GM12878 (cell line): ENCODE measurements at regions not wholly inside any gene's neighbourhood (a gene's known extent, or its start where the extent isn't known, plus 50 kb on each side); places are given as distances from the start of the nearest gene placed in this dataset.

Experiments used
- ATAC-seq: fragments of 200-7000 bp; cut with Tn5 transposase; 3 replicates; pipeline ENCODE4 v1.9.1; 2020; ENCODE audit warnings: mild to moderate bottlenecking, moderate library complexity
- BruUV-seq: library from RNA; stranded (reverse); fragments of 400-500 nt; replicated peaks from 2 replicates; lab custom pipeline; 2021; lab: Mats Ljungman, UMichigan
- CTCF ChIA-PET: fragments of 300-600 bp; sonication (Branson Sonifier 250); formaldehyde crosslinking; extraction: SDS; loops from one replicate; lab custom pipeline; 2021; ENCODE audit warnings: inconsistent platforms; lab: Yijun Ruan, JAX
- POLR2A ChIA-PET: fragments of 350-600 bp; formaldehyde crosslinking; extraction: SDS; loops from one replicate; lab custom pipeline; 2021; ENCODE audit warnings: inconsistent platforms; lab: Charles Lee
- RAD21 ChIA-PET: fragments of 300-600 bp; sonication (Branson Sonifier 250); formaldehyde crosslinking; loops from one replicate; lab custom pipeline; 2023; ENCODE audit warnings: antibody characterized with exemption; ENCODE audit not compliant: unreplicated experiment; lab: Charles Lee
- SMC1A ChIA-PET: fragments of 300-600 bp; sonication (Branson Sonifier 250); formaldehyde crosslinking; loops from one replicate; lab custom pipeline; 2023; ENCODE audit not compliant: unreplicated experiment, uncharacterized antibody; lab: Charles Lee
- DNase-seq: peaks from one replicate; pipeline ENCODE4 v3.0.0-alpha.2; 2011; ENCODE audit warnings: low read depth, low spot score
- FAIRE-seq: peaks from 3 replicates; lab custom pipeline; 2011; peaks lifted over from hg19 to GRCh38; lab: Jason Lieb, UNC
- H2AFZ ChIP-seq: 2 replicates; pipeline ENCODE4 v1.6.0; 2011; ENCODE audit warnings: low read depth, low read length, control low read depth; ENCODE audit not compliant: control insufficient read depth
- H3K27ac ChIP-seq: 2 replicates; pipeline ENCODE4 v1.5.1; 2011; ENCODE audit warnings: control low read depth; ENCODE audit not compliant: control insufficient read depth, insufficient read depth
- H3K27me3 ChIP-seq, 2 experiments: replicated peaks in 1 of 2; 2 replicates each; pipeline versions ENCODE4 v1.6.0 to v1.6.1; 2011; ENCODE audit warnings: low read length in 1 of 2; ENCODE audit not compliant: control insufficient read depth in 2 of 2, insufficient read depth in 2 of 2
- H3K36me3 ChIP-seq, 2 experiments: 2 replicates each; pipeline ENCODE4 v1.5.1; 2011; ENCODE audit warnings: low read length in 1 of 2; ENCODE audit not compliant: control insufficient read depth in 2 of 2, insufficient read depth in 2 of 2
- H3K4me1 ChIP-seq: 2 replicates; pipeline ENCODE4 v1.6.1; 2011; ENCODE audit warnings: mild to moderate bottlenecking, low read length, moderate library complexity, mixed read lengths; ENCODE audit not compliant: control insufficient read depth, insufficient read depth
- H3K4me2 ChIP-seq: 2 replicates; pipeline ENCODE4 v1.6.0; 2011; ENCODE audit warnings: control low read depth; ENCODE audit not compliant: control insufficient read depth, insufficient read depth
- H3K4me3 ChIP-seq: fragments of 200-600 bp; sonication (generic); 2 replicates; pipeline ENCODE4 v1.5.1; 2016
- H3K79me2 ChIP-seq: 2 replicates; pipeline ENCODE4 v1.6.0; 2011; ENCODE audit warnings: low read length; ENCODE audit not compliant: control insufficient read depth, insufficient read depth
- H3K9ac ChIP-seq: 2 replicates; pipeline ENCODE4 v1.8.0; 2011; ENCODE audit warnings: low read length, control low read depth, mixed read lengths; ENCODE audit not compliant: control insufficient read depth, insufficient read depth
- H3K9me3 ChIP-seq: replicated peaks from 3 replicates; pipeline ENCODE4 v1.5.1; 2011; ENCODE audit warnings: mild to moderate bottlenecking, low read length; ENCODE audit not compliant: control insufficient read depth, insufficient read depth
- H4K20me1 ChIP-seq: 2 replicates; pipeline ENCODE4 v1.6.0; 2011; ENCODE audit not compliant: control insufficient read depth, insufficient read depth
- E2F4 ChIP-seq: IDR thresholded peaks from 2 replicates; pipeline ENCODE4 v1.6.1; 2012; ENCODE audit warnings: low read depth, low read length, improper control_type of control experiment
- ESRRA ChIP-seq: IDR thresholded peaks from 2 replicates; pipeline ENCODE4 v1.6.1; 2012; ENCODE audit warnings: mild to moderate bottlenecking, low read length, improper control_type of control experiment
- IKZF2 ChIP-seq, 2 experiments: fragments of 450-650 bp; IDR thresholded peaks; 2 replicates each; pipeline ENCODE4 v1.6.1; 2017; ENCODE audit warnings: mild to moderate bottlenecking in 2 of 2, moderate library complexity in 2 of 2
- SIX5 ChIP-seq: IDR thresholded peaks from 2 replicates; pipeline ENCODE4 v1.6.1; 2011; ENCODE audit warnings: mild to moderate bottlenecking, low read depth, low read length, moderate library complexity; ENCODE audit not compliant: severe bottlenecking
- SREBF2 ChIP-seq: IDR thresholded peaks from 2 replicates; pipeline ENCODE4 v1.6.1; 2012; ENCODE audit warnings: mild to moderate bottlenecking, low read length
- ZNF384 ChIP-seq: IDR thresholded peaks from 2 replicates; pipeline ENCODE4 v1.6.1; 2012; ENCODE audit warnings: low read depth, mild to moderate bottlenecking, low read length, improper control_type of control experiment, borderline replicate concordance
- ZNF592 ChIP-seq: fragments of 450-650 bp; IDR thresholded peaks from 2 replicates; pipeline ENCODE4 v1.6.1; 2017; ENCODE audit warnings: mild to moderate bottlenecking, moderate library complexity
- WGBS: methylation state at CpG from one replicate; pipeline ENCODE4 v1.1.6; 2016; ENCODE audit warnings: low lambda C conversion rate; ENCODE audit not compliant: insufficient replicate concordance, insufficient coverage; ENCODE audit errors: missing lambda C conversion rate; 5-methylcytosine and 5-hydroxymethylcytosine counted together
- in situ Hi-C: fragments of 300-500 bp; cut with MboI; formaldehyde crosslinking; loops from 9 replicates; pipeline ENCODE4 v1.14.3; 2018; ENCODE audit warnings: mixed read lengths
- intact Hi-C: fragments of 100-400 bp; cut with micrococcal nuclease; formaldehyde crosslinking; loops from one replicate; pipeline ENCODE4 v1.14.2; 2022; ENCODE audit not compliant: unreplicated experiment

- ATAC-seq (no peak), DNase-seq (no peak), FAIRE-seq (no peak)
- H4K20me1 ChIP-seq: no peaks in the 10 kb centered on the region
- no peak overlapping the region for H3K9ac ChIP-seq
- H3K27ac ChIP-seq: no peak overlapping the region
- intact Hi-C loops: no loop called here
- no TSS peak for BruUV-seq
- ChIA-PET POLR2A (no interaction called here), CTCF (no interaction called here), SMC1A (no interaction called here), RAD21 (no interaction called here)
- H3K36me3 ChIP-seq: no peaks in the 10 kb centered on the region
- 0% methylated on average over 2 of the region's 2 CpGs for WGBS
- H3K9me3 ChIP-seq: no peaks in the 10 kb centered on the region
- H3K4me1 ChIP-seq: no peaks in the 10 kb centered on the region
- H2AFZ ChIP-seq: no peak overlapping the region
- no peak overlapping the region for H3K4me3 ChIP-seq
- in situ Hi-C loops: no loop called here
- no peak overlapping the region for H3K4me2 ChIP-seq
- H3K27me3 ChIP-seq: no peaks in the 10 kb centered on the region
- no peaks in the 10 kb centered on the region for H3K79me2 ChIP-seq
- no peak for TF ChIP-seq ZNF384
- TF ChIP-seq SREBF2: no peak
- no peak for TF ChIP-seq ZNF592
- TF ChIP-seq ESRRA: no peak
- no peak for TF ChIP-seq SIX5
- no peak for TF ChIP-seq E2F4
- no peak for TF ChIP-seq IKZF2 (IDR thresholded peaks at IDR 0.05)
- TF ChIP-seq, all 136 proteins: peak for 0
Measured at GRCh38 chr4:20447103-20447502, 195.4 kb downstream of the SLIT2 start.
